ENCODE measurements at regions not wholly inside any gene's neighbourhood (a gene's known extent, or its start where the extent isn't known, plus 50 kb on each side); places are given as distances from the start of the nearest gene placed in this dataset.
"Not testable (repeated sequence)": the region's sequence is repeated elsewhere in the genome, so short reads cannot be mapped to it uniquely, and the experiment has no call there.

DNA sequence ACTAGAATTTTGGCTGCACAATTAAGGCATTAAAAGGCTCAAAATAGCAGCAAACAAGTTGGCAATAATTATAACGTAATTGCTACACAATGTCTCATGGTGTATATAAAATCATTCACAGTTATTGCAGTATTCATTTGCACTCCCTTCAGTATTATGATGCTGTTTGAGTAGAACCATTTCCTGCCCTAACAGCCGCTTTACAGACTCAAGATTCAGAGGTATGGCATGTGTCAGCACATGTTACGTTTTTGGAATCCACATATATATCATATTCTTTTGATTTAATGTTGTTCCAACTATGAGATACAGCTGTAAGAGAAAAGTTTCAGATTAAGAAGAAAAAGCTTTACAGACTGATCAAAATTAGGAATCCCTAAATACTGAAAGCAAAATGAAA is 56.3 kb upstream of the NCKAP5 start:
- DNase-seq (ENCODE audit: insufficient read length, low spot score) (no peak), FAIRE-seq (no peak)

DNA sequence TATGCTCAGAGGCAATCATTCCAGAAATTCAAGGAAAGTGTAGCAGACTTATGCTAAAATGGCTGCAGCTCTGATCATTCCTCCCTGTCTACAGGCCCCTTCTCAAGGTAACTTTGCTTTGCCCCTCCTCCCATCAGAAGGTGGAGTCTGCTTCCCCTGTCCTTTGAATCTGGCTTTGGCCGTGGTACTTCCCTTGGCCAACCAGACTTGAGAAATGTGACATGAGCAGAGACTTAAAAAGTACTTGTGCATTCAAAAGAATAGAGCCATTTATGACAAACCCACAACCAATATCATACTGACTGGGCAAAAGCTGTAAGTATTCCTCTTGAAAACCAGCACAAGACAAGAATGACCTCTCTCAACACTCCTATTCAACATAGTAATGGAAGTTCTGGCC is 59.5 kb upstream of the NCKAP5 start:
- DNase-seq (ENCODE audit: insufficient read length, low spot score) (no peak), FAIRE-seq (no peak)

DNA sequence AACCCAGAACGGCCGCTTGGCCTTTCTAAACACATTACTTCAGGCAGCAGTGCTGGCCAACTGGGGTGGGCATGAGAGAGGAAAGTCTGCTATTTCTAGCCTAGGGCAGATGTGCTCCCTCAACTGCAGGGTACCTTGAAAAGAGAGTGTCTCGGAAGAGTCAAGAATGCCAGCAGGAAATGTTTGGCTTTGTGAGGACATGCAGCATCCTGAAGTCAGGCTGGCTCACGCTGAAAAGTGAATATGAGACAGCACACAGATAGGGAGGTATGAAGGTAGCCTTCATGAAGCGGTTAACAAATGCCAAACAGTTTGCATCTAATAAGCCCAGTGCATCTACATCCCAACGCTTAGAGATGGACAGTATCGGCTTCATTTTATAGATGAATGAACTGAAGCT is 65.0 kb upstream of the NCKAP5 start:
- DNase-seq (ENCODE audit: insufficient read length, low spot score) = no peak
- no peak for FAIRE-seq

DNA sequence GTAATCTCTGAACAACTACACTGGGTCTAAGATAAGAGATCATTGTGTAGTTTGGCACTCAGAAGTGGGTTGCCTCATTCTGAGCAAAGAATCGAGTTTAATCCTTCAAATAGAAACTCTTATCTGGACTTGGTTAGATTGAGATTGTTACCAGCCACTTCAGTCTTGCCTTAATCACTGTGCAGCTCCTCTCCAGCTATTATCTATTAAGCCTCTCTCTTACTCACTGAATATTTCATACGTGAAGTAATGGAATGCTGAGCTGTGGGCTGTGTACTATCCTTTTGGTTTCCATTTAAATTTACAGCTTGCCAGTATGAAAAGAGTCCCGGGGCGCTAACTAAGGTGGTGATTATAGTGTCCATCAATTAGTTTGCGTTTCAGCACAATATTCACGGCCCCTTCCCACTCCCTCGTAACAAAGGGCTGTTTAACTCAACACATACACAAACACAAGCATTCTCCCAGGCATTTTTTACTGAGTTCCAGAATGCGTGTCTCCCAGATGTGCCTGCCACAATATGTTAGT is 65.7 kb upstream of the NCKAP5 start:
- FAIRE-seq (no peak), DNase-seq (ENCODE audit: insufficient read length, low spot score) (no peak)

DNA sequence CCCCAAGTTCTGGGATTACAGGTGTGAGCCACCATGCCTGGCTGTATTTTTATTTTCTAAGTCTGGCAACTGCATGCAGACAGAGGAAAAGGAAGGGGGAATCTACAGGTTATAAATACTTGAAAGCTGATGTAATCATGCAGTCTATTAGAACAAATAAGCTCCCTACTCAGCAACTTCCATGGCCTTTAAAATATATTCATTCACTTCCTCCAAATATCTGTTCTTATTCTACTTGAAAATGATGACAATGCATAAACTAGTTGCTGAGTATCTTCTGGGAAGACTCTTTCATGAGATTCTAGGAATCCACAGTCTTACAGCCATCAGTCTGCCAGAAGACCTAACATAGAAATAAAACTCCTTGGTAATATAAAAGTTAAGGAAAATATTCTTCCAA is 66.9 kb upstream of the NCKAP5 start:
- FAIRE-seq = no peak
- no peak for DNase-seq (ENCODE audit: insufficient read length, low spot score)

DNA sequence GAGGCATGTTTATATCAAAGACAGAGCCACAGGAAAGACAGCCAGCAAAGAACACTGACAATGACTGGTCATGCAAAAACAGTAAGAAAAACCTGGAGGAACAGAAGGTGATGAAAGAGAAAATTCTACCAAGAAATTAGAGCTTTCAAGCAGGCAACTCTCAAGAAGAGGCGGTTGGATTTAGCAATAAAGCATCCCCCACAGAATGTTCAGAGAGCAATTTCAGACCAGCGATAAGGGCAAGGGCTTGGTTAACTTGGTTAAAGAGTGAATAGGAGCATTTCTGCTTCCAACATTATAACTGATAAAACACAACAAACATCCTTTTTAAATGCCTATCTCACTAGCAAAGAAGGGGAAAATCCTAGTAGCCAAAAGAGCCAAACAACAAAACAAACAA is 68.0 kb upstream of the NCKAP5 start:
- no peak for FAIRE-seq
- DNase-seq (ENCODE audit: insufficient read length, low spot score) = no peak

DNA sequence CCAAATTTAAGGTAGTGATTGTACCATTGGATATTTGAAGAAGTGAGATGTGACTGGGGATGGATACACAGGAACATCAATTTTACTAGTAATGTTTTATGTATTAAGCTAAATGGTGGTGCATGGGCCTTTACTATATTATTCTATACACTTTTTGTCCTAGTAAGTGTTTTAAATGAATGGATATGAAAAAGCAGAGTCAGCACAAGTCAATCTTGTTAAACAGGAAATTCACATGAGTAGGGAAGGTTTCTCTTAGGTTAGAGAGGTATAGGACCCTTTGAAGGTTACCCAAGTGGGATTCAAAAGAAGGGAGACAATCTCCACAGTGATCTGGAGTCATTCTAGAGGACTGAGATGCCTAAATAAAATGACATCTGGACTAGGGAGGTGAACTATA is 71.8 kb upstream of the NCKAP5 start:
- DNase-seq (ENCODE audit: insufficient read length, low spot score) (no peak), FAIRE-seq (no peak)

DNA sequence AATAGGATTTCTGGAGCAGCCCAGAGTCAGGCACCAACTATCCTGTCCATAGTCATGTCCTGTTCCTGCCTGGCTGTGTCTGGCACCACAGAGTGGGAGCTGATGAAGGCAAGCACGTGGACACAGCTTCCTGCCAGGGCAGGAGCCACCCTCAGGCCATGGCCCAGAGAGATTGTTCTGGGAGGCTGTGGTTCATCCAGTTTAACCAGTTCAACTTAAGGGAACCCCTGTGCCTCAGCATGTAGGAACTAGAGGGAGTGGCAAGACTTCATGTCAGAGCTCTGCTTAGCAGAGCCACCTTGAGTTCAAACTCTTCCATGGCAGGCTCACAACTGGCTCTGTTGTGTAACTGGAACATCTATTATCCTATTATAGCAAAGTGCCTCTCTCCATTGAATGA is 73.2 kb upstream of the NCKAP5 start:
- DNase-seq (ENCODE audit: insufficient read length, low spot score) = no peak
- no peak for FAIRE-seq

DNA sequence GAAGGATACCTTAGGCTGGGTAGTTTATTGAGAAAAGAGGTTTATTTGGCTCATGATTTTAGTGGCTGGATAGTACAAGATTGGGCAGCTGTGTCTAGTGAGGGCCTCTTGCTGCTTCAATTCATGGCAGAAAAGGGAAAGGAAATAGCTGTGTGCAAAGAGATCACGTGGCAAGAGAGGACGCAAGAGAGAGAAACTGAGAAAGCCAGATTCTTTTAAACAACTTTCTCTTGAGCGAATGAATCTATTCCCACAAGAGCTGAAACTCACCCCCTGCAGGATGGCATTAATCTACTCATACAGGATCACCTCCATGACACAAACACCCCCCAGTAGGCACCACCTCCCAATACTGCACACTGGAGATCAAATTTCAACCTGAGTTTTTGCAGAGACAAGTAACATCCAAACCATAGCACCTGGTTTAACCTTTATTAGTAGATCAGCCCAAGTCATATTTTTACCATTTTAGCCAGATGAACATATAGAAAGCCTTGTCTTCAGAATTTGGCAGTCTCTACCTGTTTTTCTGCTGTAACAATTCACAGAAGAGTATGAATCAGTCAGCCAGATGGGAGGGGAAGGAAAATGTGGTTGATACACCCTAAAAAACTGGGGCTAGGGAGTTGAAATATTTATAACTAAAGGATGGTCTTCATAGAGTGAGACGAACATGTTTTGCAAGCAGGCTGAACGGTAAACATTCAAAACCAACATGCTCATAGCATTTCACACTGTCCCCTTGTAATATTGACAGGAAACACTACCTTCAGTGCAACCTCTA is 73.9 kb upstream of the NCKAP5 start:
- DNase-seq (ENCODE audit: insufficient read length, low spot score) = no peak
- FAIRE-seq = no peak

DNA sequence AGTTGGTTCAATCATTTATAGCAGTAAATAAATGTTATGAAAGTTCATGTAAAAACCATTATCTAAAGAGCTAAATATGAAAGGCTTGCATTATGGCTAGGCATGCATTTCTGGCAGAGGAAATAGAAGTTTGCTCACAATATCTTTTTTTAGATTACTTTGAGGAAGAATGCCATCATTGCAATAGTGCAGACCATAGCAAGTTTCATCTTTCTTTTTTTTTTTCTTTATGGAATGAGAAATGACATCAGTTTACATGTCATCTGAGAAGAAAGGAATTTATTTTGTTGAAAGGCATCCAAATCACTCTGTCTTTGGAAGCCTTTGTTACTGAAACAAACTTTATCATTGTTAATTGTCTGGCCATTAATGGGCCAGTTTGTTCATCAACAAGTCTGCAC is 74.5 kb upstream of the NCKAP5 start:
- FAIRE-seq = no peak
- no peak for DNase-seq (ENCODE audit: insufficient read length, low spot score)

DNA sequence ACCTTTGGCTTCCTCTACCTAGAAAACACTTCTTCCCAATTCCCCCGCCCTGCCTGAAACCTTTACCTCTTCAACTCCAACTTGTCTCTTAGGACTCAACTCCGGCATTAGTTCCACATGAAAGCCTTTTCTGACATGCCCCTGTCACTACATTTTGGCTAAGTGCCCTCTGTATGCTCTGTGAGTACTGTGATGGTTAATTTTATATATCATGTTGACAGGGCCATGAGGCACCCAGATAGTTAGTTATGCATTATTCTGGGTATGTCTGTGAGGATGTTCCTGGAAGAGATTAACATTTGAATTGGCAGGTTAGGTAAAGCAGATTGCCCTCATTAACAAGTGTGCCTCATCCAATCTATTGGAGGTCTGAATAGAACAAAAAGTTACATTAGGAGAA is 75.6 kb upstream of the NCKAP5 start:
- no peak for DNase-seq (ENCODE audit: insufficient read length, low spot score)
- FAIRE-seq = no peak

DNA sequence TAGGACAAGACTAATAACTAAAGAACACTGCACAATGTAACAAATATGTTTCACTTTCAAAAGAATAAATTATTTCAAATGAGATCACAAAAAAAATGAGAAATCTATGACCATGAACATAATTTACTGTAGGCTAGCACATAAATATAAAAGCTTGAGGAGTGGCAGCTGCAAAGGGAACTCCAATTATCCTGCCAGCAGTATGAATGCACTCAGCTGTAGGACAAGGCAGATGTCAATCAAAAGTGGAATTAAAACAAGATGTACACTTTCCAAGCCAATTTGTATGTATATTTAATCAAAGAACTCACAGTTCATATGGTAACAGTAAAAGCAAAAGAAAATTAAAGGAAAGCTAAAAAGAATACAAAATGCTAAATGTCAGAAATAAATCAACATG is 76.6 kb upstream of the NCKAP5 start:
- FAIRE-seq (no peak), DNase-seq (ENCODE audit: insufficient read length, low spot score) (no peak)

DNA sequence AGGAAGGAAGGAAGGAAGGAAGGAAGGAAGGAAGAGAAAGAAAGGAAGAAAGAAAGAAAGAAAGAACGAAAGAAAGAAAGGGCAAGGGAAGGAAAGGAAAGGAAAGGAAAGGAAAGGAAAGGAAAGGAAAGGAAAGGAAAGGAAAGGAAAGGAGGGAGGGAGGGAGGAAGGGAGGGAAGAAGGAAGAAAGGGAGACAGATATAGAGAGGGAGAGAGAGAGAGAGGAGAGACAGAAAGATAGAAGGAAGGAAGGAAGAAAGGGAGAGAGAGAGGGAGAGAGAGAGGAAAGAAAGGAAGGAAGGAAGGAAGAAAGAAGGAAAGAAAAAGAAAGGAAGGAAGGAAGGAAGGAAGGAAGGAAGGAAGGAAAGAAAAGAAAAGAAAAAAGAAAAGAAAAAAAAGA is 79.1 kb upstream of the NCKAP5 start:
- not testable (repeated sequence) for FAIRE-seq

DNA sequence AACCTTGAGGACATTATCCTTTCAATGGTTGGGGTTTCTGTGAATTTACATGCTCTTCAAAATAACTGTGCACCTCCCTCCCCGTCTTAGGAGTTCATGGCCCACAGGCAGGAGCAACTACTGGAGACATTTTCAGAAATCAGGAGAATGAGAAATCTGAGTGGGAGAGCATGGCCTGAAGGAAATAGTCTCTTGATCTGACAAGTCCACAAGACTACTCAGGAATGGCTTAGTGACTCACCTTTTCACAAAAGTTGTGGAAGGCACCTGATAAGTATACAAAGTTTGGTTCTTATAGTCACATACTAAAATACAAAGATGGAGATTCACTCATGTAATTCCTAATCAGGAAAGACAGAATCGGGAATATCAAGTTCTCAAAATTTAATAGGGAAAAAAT is 83.6 kb upstream of the NCKAP5 start:
- no peak for FAIRE-seq
- no peak for DNase-seq (ENCODE audit: insufficient read length, low spot score)

More for the DNA sequence above, 79.1 kb upstream of the NCKAP5 start:
- not testable (repeated sequence) for DNase-seq (ENCODE audit: insufficient read length, low spot score)

DNA sequence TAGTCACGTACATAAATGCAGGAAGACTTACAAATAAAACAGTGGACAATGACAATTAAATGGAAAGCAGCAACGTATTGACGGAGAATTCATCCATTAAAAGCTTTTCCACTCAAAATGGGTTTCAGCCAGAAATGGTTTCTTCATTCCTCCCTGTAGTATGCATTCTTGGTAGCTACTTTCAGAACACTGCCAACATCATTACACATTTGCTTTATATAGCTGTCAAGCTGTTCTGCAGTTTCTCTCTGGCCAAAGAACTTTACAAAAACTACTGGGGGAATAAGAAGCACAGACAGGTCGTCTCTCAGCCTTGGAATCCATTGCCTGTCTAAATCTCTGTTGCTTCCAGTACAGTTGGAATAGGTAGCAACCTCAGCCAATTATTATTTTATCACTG is 84.1 kb upstream of the NCKAP5 start:
- FAIRE-seq (no peak), DNase-seq (ENCODE audit: insufficient read length, low spot score) (no peak)

DNA sequence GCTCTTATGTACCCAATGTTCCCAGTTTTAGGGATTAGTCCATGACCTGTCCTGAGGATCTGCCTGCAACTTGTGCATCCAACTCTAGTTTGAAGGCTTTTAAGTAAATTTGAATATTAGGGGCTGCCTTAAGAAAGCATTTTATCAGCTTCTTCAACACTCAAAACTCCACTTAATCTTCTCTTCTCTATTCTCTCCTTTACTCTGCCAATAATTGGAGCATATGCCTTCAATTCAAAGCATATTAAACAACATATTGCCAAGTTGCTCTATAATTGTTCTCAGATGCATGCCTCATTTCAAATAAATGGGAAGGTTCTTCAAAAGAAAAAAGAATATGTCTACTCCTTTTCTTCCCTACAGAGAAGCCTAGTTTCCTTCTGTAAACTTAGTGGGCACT is 84.8 kb upstream of the NCKAP5 start:
- DNase-seq (ENCODE audit: insufficient read length, low spot score) = no peak
- no peak for FAIRE-seq

DNA sequence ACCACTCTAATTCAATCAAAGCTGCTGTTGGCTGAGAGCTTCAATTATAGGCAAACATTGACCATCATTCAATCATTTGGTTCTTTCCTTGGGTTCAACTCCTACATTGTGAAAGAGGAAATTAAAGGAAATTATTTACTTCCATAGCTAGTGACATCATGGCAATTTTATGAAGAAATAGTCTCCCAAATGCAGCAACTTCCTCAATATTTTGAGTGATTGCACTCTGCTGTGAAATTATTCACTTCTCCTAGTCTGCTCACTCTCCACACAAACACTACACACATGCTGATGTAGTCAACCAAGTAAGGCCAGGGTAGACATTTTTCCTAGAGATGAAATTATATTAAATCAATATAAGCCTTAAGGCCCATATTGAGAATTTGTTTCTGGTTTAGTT is 86.7 kb upstream of the NCKAP5 start:
- FAIRE-seq (no peak), DNase-seq (ENCODE audit: insufficient read length, low spot score) (no peak)

DNA sequence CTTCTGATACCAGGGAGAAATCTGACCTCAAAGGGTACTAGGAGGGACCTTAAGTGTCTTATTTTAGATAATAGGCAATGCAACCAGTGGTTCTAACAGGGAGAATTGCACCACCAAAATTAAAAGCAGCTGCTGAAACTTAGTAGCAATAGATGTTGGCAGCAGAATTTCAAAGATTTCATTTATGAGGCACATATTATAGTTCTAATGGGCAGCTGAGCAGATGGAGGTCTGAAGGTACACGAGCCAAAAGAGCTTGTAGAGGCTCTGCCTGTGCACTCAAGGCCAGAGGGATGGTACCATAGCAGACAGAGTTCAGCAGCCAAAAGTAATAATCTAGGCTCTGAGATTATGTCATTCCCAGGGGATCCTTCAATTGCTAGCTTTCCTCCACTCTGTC is 87.3 kb upstream of the NCKAP5 start:
- DNase-seq (ENCODE audit: insufficient read length, low spot score) = no peak
- no peak for FAIRE-seq

DNA sequence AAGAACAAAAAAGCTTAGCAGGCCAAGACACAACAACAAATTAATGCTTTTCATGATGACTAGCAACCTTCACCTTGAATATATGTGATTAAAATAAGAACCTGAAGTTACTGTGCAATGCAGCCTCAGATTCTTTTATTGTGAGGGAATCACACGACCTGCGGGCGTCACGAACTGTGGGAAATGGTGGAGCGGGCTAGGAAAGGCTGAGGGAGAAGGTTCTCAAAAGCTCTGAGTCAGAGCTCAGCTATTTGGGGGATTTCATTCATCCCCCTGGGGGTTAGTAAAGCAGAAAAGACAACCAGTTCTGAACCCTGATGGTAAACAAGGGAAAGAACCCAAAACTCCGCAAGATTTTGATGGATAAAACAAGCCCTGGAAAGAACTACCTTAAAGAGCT is 89.3 kb upstream of the NCKAP5 start:
- DNase-seq (ENCODE audit: insufficient read length, low spot score) = no peak
- FAIRE-seq = no peak

DNA sequence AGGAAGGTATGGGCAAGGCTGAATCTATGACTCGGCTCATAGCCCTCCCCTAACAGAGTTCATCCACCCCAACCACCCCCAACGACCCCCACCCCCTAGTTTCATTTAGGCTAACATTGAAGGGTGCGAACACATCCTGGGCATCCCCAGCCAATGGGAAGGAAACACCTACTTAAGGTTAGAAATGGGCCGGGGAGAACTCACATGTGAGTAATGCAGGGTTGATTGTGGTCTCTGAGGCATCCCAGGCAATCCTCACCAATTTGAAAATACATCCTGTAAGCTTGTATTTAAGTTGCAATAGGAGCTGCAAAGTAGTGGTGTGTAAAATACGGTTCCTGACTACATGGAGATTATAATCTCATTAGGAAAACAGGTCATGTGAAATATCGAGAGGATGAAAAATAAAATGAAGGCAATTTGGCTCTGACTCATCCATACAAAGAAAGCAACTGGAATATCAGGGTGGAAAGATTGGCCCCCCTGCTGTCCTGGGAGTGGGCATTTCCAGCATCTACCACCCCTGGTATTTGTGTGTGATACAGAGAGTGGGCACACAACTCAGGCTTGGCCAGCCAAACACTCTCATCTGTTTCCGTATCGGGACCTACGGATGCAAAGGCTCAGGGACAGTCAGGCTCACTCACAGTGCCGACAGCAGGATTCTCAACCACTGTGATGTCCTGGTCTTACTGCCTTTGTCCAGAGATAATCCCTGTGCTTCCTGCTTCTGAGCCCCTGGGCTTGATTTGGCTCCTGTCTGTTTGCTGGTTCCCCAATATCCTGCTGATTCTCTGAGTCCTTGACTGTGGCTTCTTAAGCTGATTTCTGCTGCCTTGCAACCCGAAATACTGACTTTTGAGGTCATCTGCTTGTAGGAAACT is 90.0 kb upstream of the NCKAP5 start:
- no peak for FAIRE-seq

DNA sequence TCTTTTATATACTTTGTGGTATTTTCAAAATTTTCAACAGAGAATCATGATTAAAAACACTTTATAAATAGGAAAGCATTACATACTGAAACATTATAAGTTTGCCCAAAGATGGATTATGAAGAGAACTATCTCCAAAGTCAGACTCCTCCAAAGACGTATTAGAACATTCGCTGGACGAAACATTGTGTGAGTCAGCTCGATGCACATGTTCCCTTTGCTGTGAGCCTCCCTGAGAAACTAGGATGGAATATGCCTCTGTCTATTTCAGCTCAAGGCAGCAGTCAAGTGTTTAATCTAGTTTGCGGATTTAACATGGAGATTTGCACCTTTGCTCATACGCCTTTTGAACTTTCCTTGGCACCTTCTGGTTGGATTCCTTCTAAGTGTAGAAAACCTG is 92.2 kb upstream of the NCKAP5 start:
- no peak for FAIRE-seq
- DNase-seq (ENCODE audit: insufficient read length, low spot score) = no peak

More for the DNA sequence above, 90.0 kb upstream of the NCKAP5 start:
- no peak for DNase-seq (ENCODE audit: insufficient read length, low spot score)

DNA sequence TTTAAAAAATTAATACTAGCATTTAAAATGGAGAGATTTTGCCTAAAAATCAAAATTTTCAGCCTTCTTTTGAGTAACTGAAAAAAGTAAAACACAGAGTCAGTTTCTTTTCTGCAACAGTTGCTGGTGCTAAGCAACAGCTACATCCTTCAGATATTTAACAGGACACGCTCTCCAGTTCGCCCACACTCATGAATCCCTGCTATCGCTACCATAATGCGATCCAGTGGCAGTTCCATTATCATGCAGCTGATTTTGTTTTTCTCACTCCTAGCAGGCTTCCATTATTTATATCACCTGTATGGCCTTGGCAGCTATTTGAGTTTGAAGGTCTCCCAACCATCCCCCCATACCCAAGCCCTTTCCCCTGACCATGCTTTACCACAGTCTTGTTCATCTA is 93.1 kb upstream of the NCKAP5 start:
- FAIRE-seq (no peak), DNase-seq (ENCODE audit: insufficient read length, low spot score) (no peak)

All from GM19239 (cell line).